ENCODE measurements at regions not wholly inside any gene's neighbourhood (a gene's known extent, or its start where the extent isn't known, plus 50 kb on each side); places are given as distances from the start of the nearest gene placed in this dataset.

- WGBS, 2 donors, result 68 to 71% methylated on average over 2 to 3 of the region's 3 CpGs
- no peaks in the 10 kb centered on the region for H3K36me3 ChIP-seq
- TF ChIP-seq POLR2A (IDR thresholded peaks at IDR 0.05), result no peak
- TF ChIP-seq CTCF (IDR thresholded peaks at IDR 0.05), result no peak
- no peaks in the 10 kb centered on the region for H3K9me3 ChIP-seq
- H3K4me1 ChIP-seq, result peaks cover 6 to 15% (median 13%) of the 10 kb centered on the region in 3 donors
- H3K27ac ChIP-seq, result peak overlapping the region; percentile 36 to 84 (median 41)
- no peak for DNase-seq
- peaks cover 0 to 3% (median 0%) of the 10 kb centered on the region in 4 donors for H3K27me3 ChIP-seq
- intact Hi-C loops (cut with DNase I), result no loop called here
- no peak overlapping the region for H3K4me3 ChIP-seq
Measured at GRCh38 chr6:43900560-43900915, 130.5 kb downstream of the VEGFA start.

GRCh38 chr6:43899830-43900229 is 129.8 kb downstream of the VEGFA start:
- 90 to 97% methylated on average over 4 of the region's 4 CpGs for WGBS, 2 donors
- H3K27me3 ChIP-seq, result peaks cover 0 to 3% (median 0%) of the 10 kb centered on the region in 4 donors
- intact Hi-C loops (cut with DNase I), result no loop called here
- H3K9me3 ChIP-seq, result no peaks in the 10 kb centered on the region
- no peak for DNase-seq
- no peak for TF ChIP-seq CTCF (IDR thresholded peaks at IDR 0.05)
- TF ChIP-seq POLR2A (IDR thresholded peaks at IDR 0.05), result no peak
- no peak overlapping the region for H3K4me3 ChIP-seq
- no peaks in the 10 kb centered on the region for H3K36me3 ChIP-seq
- no peak overlapping the region for H3K27ac ChIP-seq
- peaks cover 6 to 15% (median 13%) of the 10 kb centered on the region in 3 donors for H3K4me1 ChIP-seq

- Histone ChIP-seq H3K36me3 (no peaks in the 10 kb centered on the region), H3K4me1 (peaks cover 6 to 15% (median 13%) of the 10 kb centered on the region in 3 donors), H3K4me3 (no peak overlapping the region), H3K27ac (no peak overlapping the region), H3K9me3 (no peaks in the 10 kb centered on the region), H3K27me3 (peaks cover 0 to 3% (median 0%) of the 10 kb centered on the region in 4 donors)
- no peak for DNase-seq
- TF ChIP-seq POLR2A (IDR thresholded peaks at IDR 0.05) (no peak), CTCF (IDR thresholded peaks at IDR 0.05) (no peak)
- 87 to 91% methylated on average over 2 to 3 of the region's 4 CpGs for WGBS, 2 donors
- intact Hi-C loops (cut with DNase I), result no loop called here
Measured at GRCh38 chr6:43898358-43899131, 128.5 kb downstream of the VEGFA start.

GRCh38 chr6:43897571-43898302 is 127.7 kb downstream of the VEGFA start:
- H3K36me3 ChIP-seq, result no peaks in the 10 kb centered on the region
- WGBS, 2 donors, result 60% methylated on average over 1 of the region's 2 CpGs; no CpG with 5 or more reads in 1 of the 2 donors
- DNase-seq, result no peak
- intact Hi-C loops (cut with DNase I), result no loop called here
- TF ChIP-seq CTCF (IDR thresholded peaks at IDR 0.05), result no peak
- TF ChIP-seq POLR2A (IDR thresholded peaks at IDR 0.05), result no peak
- no peaks in the 10 kb centered on the region for H3K9me3 ChIP-seq
- H3K4me1 ChIP-seq, result peaks cover 6 to 15% (median 13%) of the 10 kb centered on the region in 3 donors
- peaks cover 0 to 10% (median 0%) of the 10 kb centered on the region in 4 donors for H3K27me3 ChIP-seq
- no peak overlapping the region for H3K4me3 ChIP-seq
- no peak overlapping the region for H3K27ac ChIP-seq

Data from esophagus squamous epithelium (tissue), 5 donors.